PC-3 (cell line): ENCODE measurements at regions not wholly inside any gene's neighbourhood (a gene's known extent, or its start where the extent isn't known, plus 50 kb on each side); places are given as distances from the start of the nearest gene placed in this dataset.

Experiments
- ATAC-seq: fragments of 200-7000 bp; cut with Tn5 transposase; 2 replicates; pipeline ENCODE4 v1.9.1; 2020; ENCODE audit warnings: mild to moderate bottlenecking, moderate library complexity
- BruUV-seq: library from RNA; stranded (reverse); fragments of 400-500 nt; replicated peaks from 2 replicates; lab custom pipeline; 2021; lab: Mats Ljungman, UMichigan
- CTCF ChIA-PET: fragments of 300-600 bp; sonication (Branson Sonifier 250); formaldehyde crosslinking; loops from one replicate; lab custom pipeline; 2022; ENCODE audit warnings: antibody characterized with exemption; lab: Charles Lee
- POLR2A ChIA-PET: fragments of 300-600 bp; sonication (Branson Sonifier 250); formaldehyde crosslinking; loops from one replicate; lab custom pipeline; 2022; ENCODE audit warnings: antibody characterized with exemption; ENCODE audit not compliant: unreplicated experiment; lab: Charles Lee
- DNase-seq: peaks from one replicate; pipeline ENCODE4 v3.0.0-alpha.2; 2015
- H2AFZ ChIP-seq: fragments of 300-600 bp; sonication (generic); 2 replicates; pipeline ENCODE4 v1.6.0; 2016; ENCODE audit warnings: antibody characterized with exemption, low read length
- H3F3A ChIP-seq: fragments of 300-600 bp; sonication (generic); one replicate; pipeline ENCODE4 v1.6.0; 2017; ENCODE audit warnings: antibody characterized with exemption, low read length, control low read depth, mild to moderate bottlenecking; ENCODE audit not compliant: unreplicated experiment
- H3K27ac ChIP-seq: fragments of 300-600 bp; sonication (generic); 2 replicates; pipeline ENCODE4 v1.5.1; 2016; ENCODE audit warnings: mild to moderate bottlenecking, low read length
- H3K27me3 ChIP-seq: fragments of 300-600 bp; sonication (generic); 2 replicates; pipeline ENCODE4 v1.6.1; 2016; ENCODE audit warnings: low read length, mixed read lengths
- H3K36me3 ChIP-seq: fragments of 300-600 bp; sonication (generic); 2 replicates; pipeline ENCODE4 v1.6.1; 2016; ENCODE audit warnings: low read depth, mixed run types, low read length, mixed read lengths
- H3K4me1 ChIP-seq: fragments of 300-600 bp; sonication (generic); 2 replicates; pipeline ENCODE4 v1.5.1; 2016; ENCODE audit warnings: low read length; ENCODE audit not compliant: insufficient read depth
- H3K4me2 ChIP-seq: fragments of 300-600 bp; sonication (generic); 2 replicates; pipeline ENCODE4 v1.6.0; 2016; ENCODE audit warnings: low read length
- H3K4me3 ChIP-seq: fragments of 300-600 bp; sonication (generic); 2 replicates; pipeline ENCODE4 v1.5.1; 2016; ENCODE audit warnings: mild to moderate bottlenecking, low read length, mixed read lengths
- H3K79me2 ChIP-seq: fragments of 300-600 bp; sonication (generic); 2 replicates; pipeline ENCODE4 v1.6.1; 2017; ENCODE audit warnings: low read length, mixed read lengths
- H3K9ac ChIP-seq: fragments of 300-600 bp; sonication (generic); 2 replicates; pipeline ENCODE4 v1.6.0; 2016; ENCODE audit warnings: mild to moderate bottlenecking, low read length
- H3K9me2 ChIP-seq: fragments of 300-600 bp; sonication (generic); replicated peaks from 2 replicates; pipeline ENCODE4 v1.6.1; 2016; ENCODE audit warnings: mixed run types, low read length, mixed read lengths
- H3K9me3 ChIP-seq: fragments of 300-600 bp; sonication (generic); 2 replicates; pipeline ENCODE4 v1.6.1; 2016; ENCODE audit warnings: low read length, mixed read lengths
- H4K20me1 ChIP-seq: fragments of 300-600 bp; sonication (generic); 2 replicates; pipeline ENCODE4 v1.6.1; 2016; ENCODE audit warnings: low read length, mixed read lengths
- CTCF ChIP-seq: fragments of 300-600 bp; sonication (generic); conservative IDR thresholded peaks from 2 replicates; pipeline ENCODE4 v1.5.1; 2017; ENCODE audit warnings: antibody characterized with exemption, low read depth, mild to moderate bottlenecking, low read length
- EZH2 ChIP-seq: fragments of 300-600 bp; sonication (generic); IDR thresholded peaks from one replicate; pipeline ENCODE4 v1.6.1; 2017; ENCODE audit warnings: antibody characterized with exemption, mild to moderate bottlenecking, low read length; ENCODE audit not compliant: unreplicated experiment
- EZH2phosphoT487 ChIP-seq: fragments of 300-600 bp; sonication (generic); IDR thresholded peaks from 2 replicates; pipeline ENCODE4 v1.6.1; 2018; ENCODE audit warnings: mild to moderate bottlenecking, antibody characterized with exemption, low read length, borderline replicate concordance
- intact Hi-C: fragments of 100-400 bp; cut with micrococcal nuclease; formaldehyde crosslinking; loops from 2 replicates; pipeline ENCODE4 v1.9.0; 2023

DNA sequence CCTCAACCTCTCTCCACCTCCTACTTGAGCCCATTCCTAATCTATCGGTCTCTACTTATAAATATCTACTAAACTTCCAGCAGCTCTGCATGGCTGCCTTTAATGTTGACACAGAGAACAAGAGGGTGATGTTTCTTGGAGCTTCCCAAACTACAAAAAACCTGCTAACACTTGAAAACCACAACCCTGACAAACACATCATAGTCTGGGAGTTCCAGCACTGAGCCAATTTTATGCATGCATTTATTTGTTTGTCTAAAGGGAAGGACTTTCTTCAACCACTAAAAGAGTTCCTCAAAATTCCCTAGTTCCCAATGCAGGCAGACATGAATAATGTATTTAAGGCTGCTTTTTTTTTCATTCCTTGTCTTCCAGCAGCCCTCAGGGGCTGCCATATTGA, 331.8 kb upstream of the XYLT1 start:
- ChIA-PET POLR2A (no interaction called here), CTCF (no interaction called here)
- Histone ChIP-seq H3K9me2 (no peaks in the 10 kb centered on the region), H3K9me3 (no peaks in the 10 kb centered on the region), H3K4me3 (no peak overlapping the region), H3F3A (no peaks in the 10 kb centered on the region), H3K4me2 (no peak overlapping the region), H3K27ac (no peak overlapping the region), H4K20me1 (no peaks in the 10 kb centered on the region), H3K36me3 (no peaks in the 10 kb centered on the region), H3K79me2 (no peaks in the 10 kb centered on the region), H3K9ac (no peak overlapping the region), H3K27me3 (no peaks in the 10 kb centered on the region), H2AFZ (no peak overlapping the region), H3K4me1 (no peaks in the 10 kb centered on the region)
- no peak for TF ChIP-seq EZH2phosphoT487
- ATAC-seq, result no peak
- no peak for DNase-seq
- BruUV-seq, result no TSS peak
- intact Hi-C loops, result no loop called here

DNA sequence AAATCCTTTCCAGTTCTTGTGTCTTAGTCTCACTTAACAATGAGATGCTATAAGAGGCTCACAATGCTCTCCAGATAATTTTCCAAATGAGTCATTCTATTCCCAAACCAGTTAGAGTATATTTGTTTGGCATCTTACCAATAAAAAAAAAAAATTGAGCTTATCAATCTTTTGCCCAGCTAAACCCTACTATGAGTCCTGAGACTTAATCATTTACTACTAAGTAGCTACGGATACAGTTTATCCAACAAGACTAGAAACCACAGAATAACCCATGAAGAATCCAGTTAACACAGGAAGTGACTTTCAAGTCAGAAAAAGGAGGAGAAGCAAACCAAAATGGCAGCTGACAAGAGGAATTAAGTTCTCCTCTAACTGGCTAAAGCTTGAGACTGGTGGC, 330.3 kb upstream of the XYLT1 start:
- ATAC-seq, result no peak
- Histone ChIP-seq H3K9me2 (no peaks in the 10 kb centered on the region), H3K79me2 (no peaks in the 10 kb centered on the region), H4K20me1 (no peaks in the 10 kb centered on the region), H3K9me3 (no peaks in the 10 kb centered on the region), H3K36me3 (no peaks in the 10 kb centered on the region), H3F3A (no peaks in the 10 kb centered on the region), H2AFZ (no peak overlapping the region), H3K4me1 (no peaks in the 10 kb centered on the region), H3K4me3 (no peak overlapping the region), H3K4me2 (no peak overlapping the region), H3K9ac (no peak overlapping the region), H3K27me3 (no peaks in the 10 kb centered on the region), H3K27ac (no peak overlapping the region)
- intact Hi-C loops, result no loop called here
- CTCF ChIA-PET, result no interaction called here
- POLR2A ChIA-PET, result no interaction called here
- TF ChIP-seq EZH2phosphoT487, result no peak
- no peak for TF ChIP-seq EZH2
- TF ChIP-seq CTCF, result no peak
- no TSS peak for BruUV-seq
- no peak for DNase-seq

DNA sequence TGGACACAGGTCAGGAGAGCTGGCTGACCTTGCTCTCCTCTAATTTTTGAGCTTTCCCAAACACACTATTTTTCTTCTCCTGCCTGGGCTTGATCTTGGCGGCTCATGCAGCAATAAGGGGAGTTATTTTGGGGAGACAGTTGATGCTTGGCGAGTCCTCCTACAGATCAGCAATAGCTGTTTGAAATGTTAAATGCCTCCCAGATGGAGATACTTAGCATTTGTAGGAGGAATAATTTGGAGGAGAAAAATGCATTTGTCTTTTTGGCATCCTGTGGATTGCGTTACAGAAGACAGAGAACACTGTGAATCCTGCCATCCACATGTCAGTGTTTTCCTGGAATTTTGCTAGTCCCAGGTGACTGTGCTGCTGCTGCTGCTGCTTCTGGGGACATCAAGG, 328.0 kb upstream of the XYLT1 start:
- Histone ChIP-seq H3K9ac (no peak overlapping the region), H3K27ac (no peak overlapping the region), H2AFZ (no peak overlapping the region), H4K20me1 (no peaks in the 10 kb centered on the region), H3K9me2 (no peaks in the 10 kb centered on the region), H3K4me3 (no peak overlapping the region), H3K9me3 (no peaks in the 10 kb centered on the region), H3K79me2 (no peaks in the 10 kb centered on the region), H3K36me3 (no peaks in the 10 kb centered on the region), H3K27me3 (no peaks in the 10 kb centered on the region), H3K4me1 (no peaks in the 10 kb centered on the region), H3F3A (no peaks in the 10 kb centered on the region), H3K4me2 (no peak overlapping the region)
- no TSS peak for BruUV-seq
- ATAC-seq (no peak), DNase-seq (no peak)
- no peak for TF ChIP-seq CTCF
- TF ChIP-seq EZH2, result no peak
- no peak for TF ChIP-seq EZH2phosphoT487
- intact Hi-C loops, result no loop called here
- POLR2A ChIA-PET, result no interaction called here
- CTCF ChIA-PET, result no interaction called here
